A673 (cell line): ENCODE measurements at regions not wholly inside any gene's neighbourhood (a gene's known extent, or its start where the extent isn't known, plus 50 kb on each side); places are given as distances from the start of the nearest gene placed in this dataset.

ENCODE experiments used
- BruUV-seq: library from RNA; stranded (reverse); fragments of 400-500 nt; replicated peaks from 2 replicates; lab custom pipeline; 2021; lab: Mats Ljungman, UMichigan
- CTCF ChIA-PET: fragments of 300-600 bp; sonication (Branson Sonifier 250); formaldehyde crosslinking; loops from one replicate; lab custom pipeline; 2022; ENCODE audit warnings: antibody characterized with exemption; lab: Charles Lee
- POLR2A ChIA-PET: fragments of 300-600 bp; sonication (Branson Sonifier 250); formaldehyde crosslinking; loops from one replicate; lab custom pipeline; 2022; ENCODE audit warnings: antibody characterized with exemption; ENCODE audit not compliant: low non-redundant PET; lab: Charles Lee
- DNase-seq: peaks from one replicate; pipeline ENCODE4 v3.0.0-alpha.2; 2015; ENCODE audit warnings: low spot score
- H3K27ac ChIP-seq: fragments of 200-600 bp; sonication (generic); 2 replicates; pipeline ENCODE4 v1.5.1; 2016; ENCODE audit warnings: mixed run types, low read depth, mild to moderate bottlenecking, mixed read lengths, antibody characterized with exemption, low read length; ENCODE audit not compliant: poor library complexity, severe bottlenecking
- H3K27me3 ChIP-seq: fragments of 200-600 bp; sonication (generic); replicated peaks from 2 replicates; pipeline ENCODE4 v1.6.1; 2017; ENCODE audit warnings: mixed run types, low read depth, mild to moderate bottlenecking, mixed read lengths, antibody characterized with exemption, low read length; ENCODE audit not compliant: insufficient read depth, poor library complexity
- H3K36me3 ChIP-seq: fragments of 200-600 bp; sonication (generic); 2 replicates; pipeline ENCODE4 v1.6.1; 2016; ENCODE audit warnings: mixed run types, mild to moderate bottlenecking, mixed read lengths, antibody characterized with exemption, low read length; ENCODE audit not compliant: insufficient read depth, poor library complexity, severe bottlenecking
- H3K4me1 ChIP-seq: fragments of 200-600 bp; sonication (generic); 2 replicates; pipeline ENCODE4 v1.6.1; 2017; ENCODE audit warnings: mixed run types, mild to moderate bottlenecking, mixed read lengths, antibody characterized with exemption, low read length; ENCODE audit not compliant: insufficient read depth, poor library complexity, severe bottlenecking
- H3K4me3 ChIP-seq: fragments of 200-600 bp; sonication (generic); 2 replicates; pipeline ENCODE4 v1.5.1; 2016; ENCODE audit warnings: low read depth, mixed run types, mild to moderate bottlenecking, mixed read lengths, low read length; ENCODE audit not compliant: poor library complexity, severe bottlenecking
- H3K9me3 ChIP-seq: fragments of 200-600 bp; sonication (generic); 2 replicates; pipeline ENCODE4 v1.6.1; 2016; ENCODE audit warnings: mixed run types, low read depth, mild to moderate bottlenecking, mixed read lengths, antibody characterized with exemption, low read length; ENCODE audit not compliant: poor library complexity, severe bottlenecking
- CTCF ChIP-seq: fragments of 300-800, 200-600 bp; sonication (generic); conservative IDR thresholded peaks from 2 replicates; pipeline ENCODE4 v1.5.1; 2017; ENCODE audit warnings: low read depth, mild to moderate bottlenecking, antibody characterized with exemption, low read length, moderate library complexity, mixed read lengths
- EZH2 ChIP-seq: fragments of 200-600 bp; sonication (generic); IDR thresholded peaks from 2 replicates; pipeline ENCODE4 v1.6.1; 2017; ENCODE audit warnings: borderline replicate concordance, low read depth, mild to moderate bottlenecking, mixed read lengths, antibody characterized with exemption, low read length; ENCODE audit not compliant: poor library complexity, severe bottlenecking
- intact Hi-C: fragments of 100-400 bp; cut with micrococcal nuclease; formaldehyde crosslinking; loops from one replicate; pipeline ENCODE4 v1.10.0; 2022; ENCODE audit not compliant: unreplicated experiment

DNA sequence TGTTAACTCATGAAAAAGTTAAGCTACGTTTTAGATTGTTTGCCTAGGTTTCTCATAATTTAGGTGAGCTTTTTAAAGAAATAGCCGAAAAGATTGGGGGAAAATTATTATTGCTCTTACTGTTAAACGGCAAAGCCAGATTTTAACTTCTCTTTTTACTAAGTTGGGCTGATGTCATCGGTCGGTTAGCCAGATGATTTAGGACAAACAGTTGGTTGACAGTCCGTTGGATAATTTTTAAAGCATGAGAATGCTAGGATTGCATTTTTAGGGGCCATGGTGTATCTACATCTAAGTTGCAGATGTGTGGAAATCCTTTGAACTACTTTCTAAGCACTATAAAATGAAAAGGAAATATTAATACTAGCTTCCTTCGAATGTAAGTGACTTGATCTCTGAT is 280.9 kb upstream of the AKR1E2 start:
- Histone ChIP-seq H3K27ac (no peak overlapping the region), H3K27me3 (peaks cover 55% of the 10 kb centered on the region), H3K4me1 (no peaks in the 10 kb centered on the region), H3K36me3 (no peaks in the 10 kb centered on the region), H3K9me3 (peaks cover 4% of the 10 kb centered on the region), H3K4me3 (no peak overlapping the region)
- TF ChIP-seq EZH2, result peak; percentile 19
- TF ChIP-seq CTCF, result no peak
- no TSS peak for BruUV-seq
- no peak for DNase-seq
- ChIA-PET POLR2A (no interaction called here), CTCF (no interaction called here)
- intact Hi-C loops, result no loop called here

DNA sequence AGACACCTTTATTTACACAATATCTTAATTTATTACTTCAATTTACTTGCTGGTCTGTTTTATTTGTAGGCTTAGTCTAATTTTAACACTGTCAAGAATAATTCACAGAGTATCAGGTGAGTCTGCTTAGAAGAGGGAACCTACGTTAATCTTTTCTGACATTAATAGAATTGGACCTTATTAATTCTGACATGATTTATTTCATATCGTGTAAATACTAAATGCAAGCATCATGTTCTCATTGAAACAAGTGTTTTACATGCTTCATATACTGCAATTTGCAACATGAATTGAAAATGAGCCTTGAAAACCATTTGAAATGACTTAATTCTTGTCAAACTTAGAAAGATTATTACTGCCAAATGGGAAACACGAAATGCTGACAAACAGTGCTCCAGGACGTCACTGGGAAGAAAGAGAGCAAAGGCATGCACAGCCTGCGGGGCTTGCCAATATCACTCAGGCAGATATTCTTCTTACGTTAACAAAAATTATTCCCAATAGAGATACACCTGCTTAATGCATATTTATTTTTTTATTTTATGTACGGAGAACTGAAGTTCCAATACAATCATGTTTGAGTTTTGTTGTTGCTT is 282.0 kb upstream of the AKR1E2 start:
- intact Hi-C loops, result no loop called here
- TF ChIP-seq CTCF (no peak), EZH2 (no peak)
- POLR2A ChIA-PET, result no interaction called here
- peaks cover 4% of the 10 kb centered on the region for H3K9me3 ChIP-seq
- CTCF ChIA-PET, result no interaction called here
- H3K36me3 ChIP-seq, result no peaks in the 10 kb centered on the region
- no peak overlapping the region for H3K27ac ChIP-seq
- no peak overlapping the region for H3K4me3 ChIP-seq
- H3K4me1 ChIP-seq, result no peaks in the 10 kb centered on the region
- no TSS peak for BruUV-seq
- H3K27me3 ChIP-seq, result peaks cover 55% of the 10 kb centered on the region
- peak; percentile 12 for DNase-seq

GRCh38 chr10:4541292-4541691 is 284.7 kb upstream of the AKR1E2 start:
- no peak for TF ChIP-seq CTCF
- no peak for TF ChIP-seq EZH2
- Histone ChIP-seq H3K4me3 (no peak overlapping the region), H3K36me3 (no peaks in the 10 kb centered on the region), H3K27ac (no peak overlapping the region), H3K9me3 (peaks cover 4% of the 10 kb centered on the region), H3K27me3 (peaks cover 45% of the 10 kb centered on the region), H3K4me1 (no peaks in the 10 kb centered on the region)
- intact Hi-C loops, result no loop called here
- ChIA-PET CTCF (no interaction called here), POLR2A (no interaction called here)
- BruUV-seq, result no TSS peak
- no peak for DNase-seq
